ENCODE measurements at regions not wholly inside any gene's neighbourhood (a gene's known extent, or its start where the extent isn't known, plus 50 kb on each side); places are given as distances from the start of the nearest gene placed in this dataset.

- no peak for TF ChIP-seq EGR1 (IDR thresholded peaks at IDR 0.05; ENCODE audit: low read depth)
Observed at GRCh38 chr22:49630448-49630946, 197.2 kb downstream of the BRD1 start (continued).

- H3K27ac ChIP-seq (ENCODE audit: low read depth, low read length) = no peak overlapping the region
- intact Hi-C loops (cut with micrococcal nuclease) = no loop called here
- H3K9me2 ChIP-seq (ENCODE audit: insufficient read depth) = no peaks in the 10 kb centered on the region
- no peaks in the 10 kb centered on the region for H3K4me1 ChIP-seq (ENCODE audit: control insufficient read depth in 1 of 2, insufficient read depth in 2 of 2, low read length in 2 of 2)
- ATAC-seq (no peak), DNase-seq (ENCODE audit: low read depth, low spot score) (no peak)
- H4K20me1 ChIP-seq (ENCODE audit: insufficient read depth) = no peaks in the 10 kb centered on the region
- H3K9ac ChIP-seq (ENCODE audit: low read length) = no peak overlapping the region
- no peak overlapping the region for H3K4me2 ChIP-seq (ENCODE audit: low read length)
- POLR2A ChIA-PET = no interaction called here
- RAD21 ChIA-PET (ENCODE audit: low non-redundant PET in 1 of 2, low total read pairs in 2 of 2, uncharacterized antibody in 2 of 2, unreplicated experiment in 2 of 2) = no interaction called here
- H3K36me3 ChIP-seq (ENCODE audit: control insufficient read depth in 1 of 2, insufficient read depth in 2 of 2, low read length in 2 of 2) = no peaks in the 10 kb centered on the region
- H3K4me3 ChIP-seq (replicated peaks in 1 of 2; ENCODE audit: low read depth in 1 of 2, low read length in 2 of 2) = no peak overlapping the region
- CTCF ChIA-PET = no interaction called here
- no peaks in the 10 kb centered on the region for H3K9me3 ChIP-seq (ENCODE audit: control insufficient read depth in 1 of 2, insufficient read depth in 1 of 2, low read depth in 1 of 2, low read length in 2 of 2)
- no peak overlapping the region for H2AFZ ChIP-seq (ENCODE audit: low read depth, low read length, poor library complexity, severe bottlenecking)
- no peaks in the 10 kb centered on the region for H3K27me3 ChIP-seq (ENCODE audit: insufficient read depth, low read length)
- no TSS peak for BruUV-seq (replicated peaks)
- peaks cover 78% of the 10 kb centered on the region for H3K79me2 ChIP-seq (ENCODE audit: insufficient read depth, low read length)
- TF ChIP-seq, protein P1, sequence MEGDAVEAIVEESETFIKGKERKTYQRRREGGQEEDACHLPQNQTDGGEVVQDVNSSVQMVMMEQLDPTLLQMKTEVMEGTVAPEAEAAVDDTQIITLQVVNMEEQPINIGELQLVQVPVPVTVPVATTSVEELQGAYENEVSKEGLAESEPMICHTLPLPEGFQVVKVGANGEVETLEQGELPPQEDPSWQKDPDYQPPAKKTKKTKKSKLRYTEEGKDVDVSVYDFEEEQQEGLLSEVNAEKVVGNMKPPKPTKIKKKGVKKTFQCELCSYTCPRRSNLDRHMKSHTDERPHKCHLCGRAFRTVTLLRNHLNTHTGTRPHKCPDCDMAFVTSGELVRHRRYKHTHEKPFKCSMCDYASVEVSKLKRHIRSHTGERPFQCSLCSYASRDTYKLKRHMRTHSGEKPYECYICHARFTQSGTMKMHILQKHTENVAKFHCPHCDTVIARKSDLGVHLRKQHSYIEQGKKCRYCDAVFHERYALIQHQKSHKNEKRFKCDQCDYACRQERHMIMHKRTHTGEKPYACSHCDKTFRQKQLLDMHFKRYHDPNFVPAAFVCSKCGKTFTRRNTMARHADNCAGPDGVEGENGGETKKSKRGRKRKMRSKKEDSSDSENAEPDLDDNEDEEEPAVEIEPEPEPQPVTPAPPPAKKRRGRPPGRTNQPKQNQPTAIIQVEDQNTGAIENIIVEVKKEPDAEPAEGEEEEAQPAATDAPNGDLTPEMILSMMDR (IDR thresholded peaks at IDR 0.05 in 2 of 3, conservative IDR thresholded peaks at IDR 0.05 in 1 of 3; ENCODE audit: borderline replicate concordance in 1 of 3, insufficient read depth in 1 of 3, low read depth in 2 of 3, low read length in 2 of 3) = no peak
- TF ChIP-seq MAX (IDR thresholded peaks at IDR 0.05) (no peak), TCF7L2 (IDR thresholded peaks at IDR 0.05; ENCODE audit: borderline replicate concordance, extremely low read depth, insufficient read depth, insufficient read length) (no peak), POLR2A (IDR thresholded peaks at IDR 0.05; ENCODE audit: borderline replicate concordance, extremely low read depth, insufficient read depth, insufficient read length) (no peak), ZFX (IDR thresholded peaks at IDR 0.05) (no peak), FOSL1 (IDR thresholded peaks at IDR 0.05; ENCODE audit: low read depth) (no peak), EZH2 (IDR thresholded peaks at IDR 0.05) (no peak), JUND (IDR thresholded peaks at IDR 0.05) (no peak), YY1 (IDR thresholded peaks at IDR 0.05; ENCODE audit: extremely low read depth, insufficient replicate concordance, low read depth, low read length) (no peak), SRF (IDR thresholded peaks at IDR 0.05; ENCODE audit: low read depth) (no peak), ZBTB33 (IDR thresholded peaks at IDR 0.05; ENCODE audit: extremely low read depth, insufficient replicate concordance, low read length) (no peak), EZH2phosphoT487 (IDR thresholded peaks at IDR 0.05; ENCODE audit: borderline replicate concordance) (no peak)
Observed at GRCh38 chr22:49629586-49630447, 197.9 kb downstream of the BRD1 start.
